Ovary (tissue), 3 donors: ENCODE measurements at regions not wholly inside any gene's neighbourhood (a gene's known extent, or its start where the extent isn't known, plus 50 kb on each side); places are given as distances from the start of the nearest gene placed in this dataset.

Source experiments
- CTCF ChIP-seq, 3 donors: fragments of 450-650 bp in 2 of 3; fragments of 200-600 bp in 1 of 3; IDR thresholded peaks; one replicate each; pipeline versions ENCODE4 v1.5.1 to v1.8.0; 2016 to 2022; ENCODE audit warnings: antibody characterized with exemption in 3 of 3, mild to moderate bottlenecking in 1 of 3
- POLR2A ChIP-seq: fragments of 450-650 bp; IDR thresholded peaks from one replicate; pipeline ENCODE4 v1.6.1; 2017; ENCODE audit warnings: antibody characterized with exemption, mild to moderate bottlenecking, moderate library complexity
- donor health status: DM: no; HTN: no; CAD: no.

- TF ChIP-seq CTCF (IDR thresholded peaks at IDR 0.05) = no peak
- TF ChIP-seq POLR2A = no peak
These were observed 103.5 kb upstream of the BOD1L1 start for GRCh38 chr4:13731019-13731418.
